SK-N-SH (cell line): ENCODE measurements at regions not wholly inside any gene's neighbourhood (a gene's known extent, or its start where the extent isn't known, plus 50 kb on each side); places are given as distances from the start of the nearest gene placed in this dataset.
"Not testable (repeated sequence)": the region's sequence is repeated elsewhere in the genome, so short reads cannot be mapped to it uniquely, and the experiment has no call there.

Source experiments
- EZH2phosphoT487 ChIP-seq: fragments of 200-600 bp; sonication (generic); IDR thresholded peaks from 2 replicates; pipeline ENCODE4 v1.6.1; 2017; ENCODE audit warnings: low read depth, mixed run types, mild to moderate bottlenecking, antibody characterized with exemption, moderate library complexity, borderline replicate concordance
- FOXJ3 ChIP-seq: sonication (generic); formaldehyde crosslinking; IDR thresholded peaks from 2 replicates; pipeline ENCODE4 v1.5.1; 2020; ENCODE audit warnings: mild to moderate bottlenecking, missing genetic modification reagents
- MXI1 ChIP-seq: IDR thresholded peaks from 2 replicates; pipeline ENCODE4 v1.6.1; 2012; ENCODE audit warnings: mild to moderate bottlenecking, low read depth, low read length, improper control_type of control experiment
- NRF1 ChIP-seq: IDR thresholded peaks from 2 replicates; pipeline ENCODE4 v1.6.1; 2012; ENCODE audit warnings: low read depth, mild to moderate bottlenecking, low read length
- POLR2AphosphoS5 ChIP-seq: IDR thresholded peaks from 2 replicates; pipeline ENCODE4 v1.6.1; 2012; ENCODE audit warnings: low read depth, low read length
- SMC3 ChIP-seq: IDR thresholded peaks from 2 replicates; pipeline ENCODE4 v1.6.1; 2012; ENCODE audit warnings: low read depth, low read length, improper control_type of control experiment
- TCF12 ChIP-seq: IDR thresholded peaks from 2 replicates; pipeline ENCODE4 v1.4.0; 2012
- TEAD4 ChIP-seq: IDR thresholded peaks from 2 replicates; pipeline ENCODE4 v1.4.0; 2012; ENCODE audit warnings: mild to moderate bottlenecking, borderline replicate concordance; ENCODE audit not compliant: insufficient read depth
- TF ChIP-seq, protein P1 (sequence below): fragments of 200-600 bp; sonication (generic); IDR thresholded peaks from 2 replicates; pipeline ENCODE4 v1.6.1; 2017; ENCODE audit warnings: antibody characterized with exemption, mild to moderate bottlenecking, moderate library complexity
- TF ChIP-seq, protein P2 (sequence below): fragments of 150-350 bp; IDR thresholded peaks from 2 replicates; pipeline ENCODE4 v1.6.1; 2016; ENCODE audit warnings: mild to moderate bottlenecking, low read depth, low read length

DNA sequence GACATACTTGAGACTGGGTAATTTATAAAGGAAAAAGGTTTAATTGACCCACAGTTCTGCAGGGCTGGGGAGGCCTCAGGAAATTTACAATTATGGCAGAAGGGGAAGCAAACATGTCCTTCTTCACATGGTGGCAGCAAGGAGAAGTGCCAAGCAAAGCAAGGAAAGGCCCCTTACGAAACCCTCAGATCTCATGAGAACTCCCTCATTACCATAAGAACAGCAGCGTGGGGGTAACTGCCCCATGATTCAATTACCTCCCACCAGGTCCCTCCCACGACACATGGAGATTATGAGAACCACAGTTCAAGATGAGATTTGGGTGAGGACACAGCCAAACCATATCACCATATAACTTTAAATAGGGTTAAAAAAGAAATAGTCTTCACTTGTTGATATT is 502.9 kb downstream of the PID1 start:
- not testable (repeated sequence) for TF ChIP-seq POLR2AphosphoS5, FOXJ3, TCF12, TEAD4, EZH2phosphoT487, NRF1, SMC3, MXI1
- TF ChIP-seq, protein P1, sequence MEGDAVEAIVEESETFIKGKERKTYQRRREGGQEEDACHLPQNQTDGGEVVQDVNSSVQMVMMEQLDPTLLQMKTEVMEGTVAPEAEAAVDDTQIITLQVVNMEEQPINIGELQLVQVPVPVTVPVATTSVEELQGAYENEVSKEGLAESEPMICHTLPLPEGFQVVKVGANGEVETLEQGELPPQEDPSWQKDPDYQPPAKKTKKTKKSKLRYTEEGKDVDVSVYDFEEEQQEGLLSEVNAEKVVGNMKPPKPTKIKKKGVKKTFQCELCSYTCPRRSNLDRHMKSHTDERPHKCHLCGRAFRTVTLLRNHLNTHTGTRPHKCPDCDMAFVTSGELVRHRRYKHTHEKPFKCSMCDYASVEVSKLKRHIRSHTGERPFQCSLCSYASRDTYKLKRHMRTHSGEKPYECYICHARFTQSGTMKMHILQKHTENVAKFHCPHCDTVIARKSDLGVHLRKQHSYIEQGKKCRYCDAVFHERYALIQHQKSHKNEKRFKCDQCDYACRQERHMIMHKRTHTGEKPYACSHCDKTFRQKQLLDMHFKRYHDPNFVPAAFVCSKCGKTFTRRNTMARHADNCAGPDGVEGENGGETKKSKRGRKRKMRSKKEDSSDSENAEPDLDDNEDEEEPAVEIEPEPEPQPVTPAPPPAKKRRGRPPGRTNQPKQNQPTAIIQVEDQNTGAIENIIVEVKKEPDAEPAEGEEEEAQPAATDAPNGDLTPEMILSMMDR, result not testable (repeated sequence)
- TF ChIP-seq, protein P2, sequence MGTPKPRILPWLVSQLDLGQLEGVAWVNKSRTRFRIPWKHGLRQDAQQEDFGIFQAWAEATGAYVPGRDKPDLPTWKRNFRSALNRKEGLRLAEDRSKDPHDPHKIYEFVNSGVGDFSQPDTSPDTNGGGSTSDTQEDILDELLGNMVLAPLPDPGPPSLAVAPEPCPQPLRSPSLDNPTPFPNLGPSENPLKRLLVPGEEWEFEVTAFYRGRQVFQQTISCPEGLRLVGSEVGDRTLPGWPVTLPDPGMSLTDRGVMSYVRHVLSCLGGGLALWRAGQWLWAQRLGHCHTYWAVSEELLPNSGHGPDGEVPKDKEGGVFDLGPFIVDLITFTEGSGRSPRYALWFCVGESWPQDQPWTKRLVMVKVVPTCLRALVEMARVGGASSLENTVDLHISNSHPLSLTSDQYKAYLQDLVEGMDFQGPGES, result not testable (repeated sequence)
